Parathyroid adenoma (tissue), 2 donors: ENCODE measurements at regions not wholly inside any gene's neighbourhood (a gene's known extent, or its start where the extent isn't known, plus 50 kb on each side); places are given as distances from the start of the nearest gene placed in this dataset.

Experiments
- H2AFZ ChIP-seq: fragments of 300-600 bp; sonication (generic); one replicate; pipeline ENCODE4 v1.7.0; 2017; ENCODE audit warnings: antibody characterized with exemption, mild to moderate bottlenecking
- H3K27ac ChIP-seq: fragments of 300-600 bp; sonication (generic); one replicate; pipeline ENCODE4 v1.7.0; 2017
- H3K27me3 ChIP-seq: fragments of 300-600 bp; sonication (generic); one replicate; pipeline ENCODE4 v1.7.0; 2017; ENCODE audit warnings: low read length; ENCODE audit not compliant: control insufficient read depth, insufficient read depth
- H3K36me3 ChIP-seq: fragments of 300-600 bp; sonication (generic); one replicate; pipeline ENCODE4 v1.7.0; 2017; ENCODE audit warnings: low read length; ENCODE audit not compliant: control insufficient read depth, insufficient read depth
- H3K4me1 ChIP-seq: fragments of 300-600 bp; sonication (generic); one replicate; pipeline ENCODE4 v1.7.0; 2017; ENCODE audit warnings: control low read depth
- H3K4me2 ChIP-seq: fragments of 300-600 bp; sonication (generic); one replicate; pipeline ENCODE4 v1.7.0; 2017; ENCODE audit warnings: low read length
- H3K4me3 ChIP-seq: fragments of 300-600 bp; sonication (generic); one replicate; pipeline ENCODE4 v1.7.0; 2017; ENCODE audit warnings: low read depth, low read length
- H3K79me2 ChIP-seq: fragments of 300-600 bp; sonication (generic); one replicate; pipeline ENCODE4 v1.7.0; 2017; ENCODE audit warnings: control low read depth
- H3K9ac ChIP-seq: fragments of 300-600 bp; sonication (generic); one replicate; pipeline ENCODE4 v1.7.0; 2017; ENCODE audit warnings: mild to moderate bottlenecking
- H3K9me3 ChIP-seq: fragments of 300-600 bp; sonication (generic); one replicate; pipeline ENCODE4 v1.7.0; 2017; ENCODE audit warnings: low read length; ENCODE audit not compliant: control insufficient read depth
- CTCF ChIP-seq: fragments of 300-600 bp; sonication (generic); IDR thresholded peaks from one replicate; pipeline ENCODE4 v1.7.0; 2017; ENCODE audit warnings: antibody characterized with exemption, mild to moderate bottlenecking
- donor health status: primary hyperparathyroidism.

DNA sequence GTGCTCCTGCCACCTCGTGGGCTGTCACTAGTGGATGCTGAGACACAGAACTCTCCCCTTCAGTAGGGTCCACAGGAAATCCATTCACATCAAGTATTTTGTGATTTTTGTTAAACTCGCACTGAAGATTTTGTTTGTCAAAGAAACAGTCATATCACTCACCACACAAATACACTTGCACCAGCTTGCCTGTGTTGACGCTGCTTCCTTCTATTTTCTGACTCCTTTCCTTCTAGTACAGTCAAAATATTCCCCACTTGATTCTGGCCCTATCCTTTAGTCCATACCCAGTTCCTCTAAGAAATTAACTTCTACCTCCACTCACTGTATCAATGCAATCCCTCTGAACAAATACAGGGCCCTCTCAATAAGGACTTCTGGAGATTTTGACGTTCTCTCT is 213.2 kb upstream of the ARL4C start:
- no peaks in the 10 kb centered on the region for H3K79me2 ChIP-seq
- no peaks in the 10 kb centered on the region for H3K4me1 ChIP-seq
- H2AFZ ChIP-seq: no peak overlapping the region
- no peak overlapping the region for H3K27ac ChIP-seq
- no peak overlapping the region for H3K4me2 ChIP-seq
- no peaks in the 10 kb centered on the region for H3K9me3 ChIP-seq
- no peak for TF ChIP-seq CTCF
- H3K4me3 ChIP-seq: no peak overlapping the region
- H3K27me3 ChIP-seq: no peaks in the 10 kb centered on the region
- no peaks in the 10 kb centered on the region for H3K36me3 ChIP-seq
- no peak overlapping the region for H3K9ac ChIP-seq

GRCh38 chr2:234708717-234709116 is 211.8 kb upstream of the ARL4C start:
- H3K4me3 ChIP-seq: no peak overlapping the region
- no peaks in the 10 kb centered on the region for H3K4me1 ChIP-seq
- H2AFZ ChIP-seq: no peak overlapping the region
- no peak overlapping the region for H3K4me2 ChIP-seq
- no peaks in the 10 kb centered on the region for H3K36me3 ChIP-seq
- no peaks in the 10 kb centered on the region for H3K79me2 ChIP-seq
- no peak overlapping the region for H3K9ac ChIP-seq
- H3K9me3 ChIP-seq: no peaks in the 10 kb centered on the region
- no peak for TF ChIP-seq CTCF
- no peak overlapping the region for H3K27ac ChIP-seq
- no peaks in the 10 kb centered on the region for H3K27me3 ChIP-seq

- Histone ChIP-seq H3K4me2 (no peak overlapping the region), H3K9ac (no peak overlapping the region), H3K27ac (no peak overlapping the region), H3K9me3 (no peaks in the 10 kb centered on the region), H3K4me1 (no peaks in the 10 kb centered on the region), H2AFZ (no peak overlapping the region), H3K79me2 (no peaks in the 10 kb centered on the region), H3K4me3 (no peak overlapping the region), H3K27me3 (no peaks in the 10 kb centered on the region), H3K36me3 (no peaks in the 10 kb centered on the region)
- no peak for TF ChIP-seq CTCF
Observed at GRCh38 chr2:234708091-234708683, 211.3 kb upstream of the ARL4C start.

GRCh38 chr2:234706086-234706485 is 209.2 kb upstream of the ARL4C start:
- H3K27me3 ChIP-seq: no peaks in the 10 kb centered on the region
- H3K36me3 ChIP-seq: no peaks in the 10 kb centered on the region
- no peaks in the 10 kb centered on the region for H3K4me1 ChIP-seq
- H3K4me2 ChIP-seq: no peak overlapping the region
- TF ChIP-seq CTCF: no peak
- H3K9me3 ChIP-seq: no peaks in the 10 kb centered on the region
- no peaks in the 10 kb centered on the region for H3K79me2 ChIP-seq
- H3K4me3 ChIP-seq: no peak overlapping the region
- no peak overlapping the region for H3K27ac ChIP-seq
- no peak overlapping the region for H2AFZ ChIP-seq
- no peak overlapping the region for H3K9ac ChIP-seq

GRCh38 chr2:234705108-234705507 is 208.2 kb upstream of the ARL4C start:
- Histone ChIP-seq H3K79me2 (no peaks in the 10 kb centered on the region), H2AFZ (no peak overlapping the region), H3K4me2 (no peak overlapping the region), H3K4me1 (no peaks in the 10 kb centered on the region), H3K27me3 (no peaks in the 10 kb centered on the region), H3K4me3 (no peak overlapping the region), H3K27ac (no peak overlapping the region), H3K36me3 (no peaks in the 10 kb centered on the region), H3K9ac (no peak overlapping the region), H3K9me3 (no peaks in the 10 kb centered on the region)
- TF ChIP-seq CTCF: no peak
